Trophoblast cell (in vitro differentiated cells and primary cell): ENCODE measurements at regions not wholly inside any gene's neighbourhood (a gene's known extent, or its start where the extent isn't known, plus 50 kb on each side); places are given as distances from the start of the nearest gene placed in this dataset.
A peak's percentile ranks its signal among the peaks of the same experiment; 100 is the strongest.
"Not testable (repeated sequence)": the region's sequence is repeated elsewhere in the genome, so short reads cannot be mapped to it uniquely, and the experiment has no call there.

Experiments
- DNase-seq, 2 donors: peaks; one replicate each; pipeline ENCODE4 v3.0.0-alpha.2; 2016
- H2AFZ ChIP-seq: 2 replicates; pipeline ENCODE4 v1.6.1; 2013; ENCODE audit warnings: low read length, moderate library complexity, mild to moderate bottlenecking; ENCODE audit not compliant: insufficient read depth, poor library complexity
- H2AK5ac ChIP-seq: 2 replicates; pipeline ENCODE4 v1.6.1; 2013; ENCODE audit warnings: mild to moderate bottlenecking, low read length
- H2BK120ac ChIP-seq: 2 replicates; pipeline ENCODE4 v1.6.1; 2013; ENCODE audit warnings: low read length, mild to moderate bottlenecking, moderate library complexity; ENCODE audit not compliant: insufficient read depth, poor library complexity
- H2BK12ac ChIP-seq: 2 replicates; pipeline ENCODE4 v1.6.1; 2013; ENCODE audit warnings: mild to moderate bottlenecking, low read length, moderate library complexity
- H2BK5ac ChIP-seq: 2 replicates; pipeline ENCODE4 v1.6.1; 2013; ENCODE audit warnings: low read length, low read depth, moderate library complexity, mild to moderate bottlenecking; ENCODE audit not compliant: poor library complexity
- H3K14ac ChIP-seq: 2 replicates; pipeline ENCODE4 v1.6.1; 2013; ENCODE audit warnings: mild to moderate bottlenecking, low read length
- H3K18ac ChIP-seq: 2 replicates; pipeline ENCODE4 v1.6.1; 2013; ENCODE audit warnings: mild to moderate bottlenecking, low read length
- H3K23ac ChIP-seq: 2 replicates; pipeline ENCODE4 v1.6.1; 2013; ENCODE audit warnings: low read length
- H3K27ac ChIP-seq: 2 replicates; pipeline ENCODE4 v1.5.1; 2013; ENCODE audit warnings: low read depth, mild to moderate bottlenecking, inconsistent platforms, low read length, moderate library complexity
- H3K27me3 ChIP-seq: 2 replicates; pipeline ENCODE4 v1.6.1; 2013; ENCODE audit warnings: inconsistent platforms, mild to moderate bottlenecking, low read length, moderate library complexity; ENCODE audit not compliant: insufficient read depth
- H3K36me3 ChIP-seq, 2 experiments: 1 replicate in 1 of 2; 2 replicates in 1 of 2; pipeline ENCODE4 v1.6.1; 2013; ENCODE audit warnings: low read length in 2 of 2, mild to moderate bottlenecking in 2 of 2, moderate library complexity in 1 of 2; ENCODE audit not compliant: insufficient read depth in 2 of 2, control insufficient read depth in 1 of 2
- H3K4ac ChIP-seq: 2 replicates; pipeline ENCODE4 v1.6.1; 2013; ENCODE audit warnings: low read depth, mild to moderate bottlenecking, low read length, moderate library complexity
- H3K4me1 ChIP-seq, 2 experiments: 1 replicate in 1 of 2; 2 replicates in 1 of 2; pipeline ENCODE4 v1.6.1; 2013; ENCODE audit warnings: low read length in 2 of 2, mild to moderate bottlenecking in 2 of 2, moderate library complexity in 1 of 2; ENCODE audit not compliant: insufficient read depth in 2 of 2, control insufficient read depth in 1 of 2
- H3K4me2 ChIP-seq: 2 replicates; pipeline ENCODE4 v1.6.1; 2013; ENCODE audit warnings: inconsistent platforms, mild to moderate bottlenecking, low read length, moderate library complexity
- H3K4me3 ChIP-seq: 2 replicates; pipeline ENCODE4 v1.5.1; 2013; ENCODE audit warnings: mild to moderate bottlenecking, low read depth, low read length, inconsistent platforms
- H3K79me1 ChIP-seq: one replicate; pipeline ENCODE4 v1.6.1; 2013; ENCODE audit warnings: low read length
- H3K79me2 ChIP-seq: 2 replicates; pipeline ENCODE4 v1.6.1; 2013; ENCODE audit warnings: low read length, mild to moderate bottlenecking; ENCODE audit not compliant: control insufficient read depth, insufficient read depth, poor library complexity
- H3K9ac ChIP-seq: 2 replicates; pipeline ENCODE4 v1.6.1; 2013; ENCODE audit warnings: mild to moderate bottlenecking, low read length
- H3K9me3 ChIP-seq: 2 replicates; pipeline ENCODE4 v1.6.1; 2013; ENCODE audit warnings: low read depth, mild to moderate bottlenecking, control low read depth, inconsistent platforms, low read length; ENCODE audit not compliant: insufficient read depth
- H4K12ac ChIP-seq: 2 replicates; pipeline ENCODE4 v1.6.1; 2013; ENCODE audit warnings: low read depth, mild to moderate bottlenecking, low read length, moderate library complexity
- H4K8ac ChIP-seq: 2 replicates; pipeline ENCODE4 v1.6.1; 2013; ENCODE audit warnings: low read depth, mild to moderate bottlenecking, low read length, moderate library complexity
- H4K91ac ChIP-seq: one replicate; pipeline ENCODE4 v1.6.1; 2013; ENCODE audit warnings: low read depth, mild to moderate bottlenecking, low read length, moderate library complexity
- WGBS: extraction: QIAGEN DNeasy Blood & Tissue Kit; methylation state at CpG from one replicate; pipeline ENCODE4 v1.1.7; 2013; ENCODE audit warnings: missing lambda C conversion rate; ENCODE audit not compliant: insufficient read length, insufficient coverage; ENCODE audit errors: extremely low coverage; 5-methylcytosine and 5-hydroxymethylcytosine counted together

DNA sequence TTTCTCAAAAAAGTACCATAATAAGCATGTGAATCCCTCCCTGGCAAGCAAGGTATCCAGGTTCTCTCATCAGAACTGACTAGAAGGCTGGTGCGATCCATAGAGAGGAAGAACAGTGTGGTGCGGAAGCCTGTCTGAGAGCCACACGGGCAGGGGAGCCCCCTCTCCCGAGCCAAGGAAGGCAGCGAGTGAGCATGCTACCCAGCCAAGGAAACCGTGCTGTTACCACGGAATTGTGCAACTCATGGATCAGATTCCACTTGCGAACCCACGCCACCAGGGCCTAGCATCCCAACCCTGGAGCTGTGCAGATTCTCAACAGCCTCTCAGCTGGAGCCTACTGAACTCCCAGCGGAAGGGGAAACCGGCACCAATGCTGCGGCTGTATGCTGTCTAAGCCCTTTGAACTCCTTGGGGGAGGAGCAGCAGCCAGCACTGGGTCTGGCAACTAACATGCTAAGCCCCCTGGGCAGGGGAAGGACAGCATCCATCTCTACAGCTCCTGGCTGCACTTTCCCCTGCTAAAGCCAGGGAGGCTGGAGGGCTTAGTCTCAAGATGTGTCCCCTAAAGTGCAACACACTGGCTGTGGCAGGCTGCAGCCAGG lies 823.1 kb downstream of the EPHA4 start:
- H3K4me3 ChIP-seq, result no peak overlapping the region
- no peak overlapping the region for H2BK12ac ChIP-seq
- H2BK5ac ChIP-seq, result no peak overlapping the region
- H2AFZ ChIP-seq, result no peak overlapping the region
- no peak overlapping the region for H2AK5ac ChIP-seq
- no peak overlapping the region for H2BK120ac ChIP-seq
- no peak overlapping the region for H3K18ac ChIP-seq
- no peak overlapping the region for H4K91ac ChIP-seq
- no peak overlapping the region for H3K14ac ChIP-seq
- no peaks in the 10 kb centered on the region for H3K9me3 ChIP-seq
- H3K79me1 ChIP-seq, result no peaks in the 10 kb centered on the region
- peak overlapping the region; percentile 36 for H3K9ac ChIP-seq
- no peak overlapping the region for H3K27ac ChIP-seq
- no peaks in the 10 kb centered on the region for H3K79me2 ChIP-seq
- no peak overlapping the region for H4K12ac ChIP-seq
- no peak overlapping the region for H4K8ac ChIP-seq
- DNase-seq, result no peak
- no peaks in the 10 kb centered on the region for H3K27me3 ChIP-seq
- H3K4me1 ChIP-seq, result no peaks in the 10 kb centered on the region
- no peak overlapping the region for H3K4me2 ChIP-seq
- no peaks in the 10 kb centered on the region for H3K36me3 ChIP-seq
- no peak overlapping the region for H3K4ac ChIP-seq
- H3K23ac ChIP-seq, result peak overlapping the region; percentile 74
- no CpG with 5 or more reads among the region's 12 CpGs for WGBS

DNA sequence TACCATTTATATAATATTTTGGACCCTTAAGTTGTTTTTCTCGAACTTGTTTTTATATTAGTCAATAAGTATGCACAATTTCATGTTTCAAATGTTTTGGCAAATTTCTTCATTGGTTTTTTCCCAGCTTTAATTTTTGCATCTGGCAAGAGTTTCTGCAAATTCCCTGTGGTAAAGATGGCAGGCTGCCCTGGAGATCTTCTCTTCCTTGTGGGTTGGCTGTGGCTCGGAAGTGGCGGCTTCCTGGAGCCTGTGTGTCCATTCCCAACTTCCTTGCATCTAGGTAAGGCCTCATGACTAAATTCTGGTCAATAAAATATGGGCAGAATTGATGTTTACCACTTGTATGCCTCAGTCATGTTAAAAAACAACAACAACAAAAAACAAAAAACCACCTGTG lies 818.6 kb downstream of the EPHA4 start:
- no peaks in the 10 kb centered on the region for H3K4me1 ChIP-seq
- H3K14ac ChIP-seq, result no peak overlapping the region
- no peaks in the 10 kb centered on the region for H3K9me3 ChIP-seq
- H3K4me3 ChIP-seq, result no peak overlapping the region
- WGBS, result no CpG with 5 or more reads among the region's 3 CpGs
- no peak overlapping the region for H4K8ac ChIP-seq
- H3K23ac ChIP-seq, result no peak overlapping the region
- no peak overlapping the region for H3K18ac ChIP-seq
- H3K36me3 ChIP-seq, result no peaks in the 10 kb centered on the region
- H3K27me3 ChIP-seq, result no peaks in the 10 kb centered on the region
- H2BK5ac ChIP-seq, result no peak overlapping the region
- H4K12ac ChIP-seq, result no peak overlapping the region
- no peak overlapping the region for H2BK12ac ChIP-seq
- H2AFZ ChIP-seq, result no peak overlapping the region
- H3K27ac ChIP-seq, result no peak overlapping the region
- H3K4me2 ChIP-seq, result no peak overlapping the region
- H3K79me1 ChIP-seq, result no peaks in the 10 kb centered on the region
- H4K91ac ChIP-seq, result no peak overlapping the region
- no peak for DNase-seq
- no peak overlapping the region for H2BK120ac ChIP-seq
- H2AK5ac ChIP-seq, result no peak overlapping the region
- H3K4ac ChIP-seq, result no peak overlapping the region
- H3K9ac ChIP-seq, result no peak overlapping the region
- no peaks in the 10 kb centered on the region for H3K79me2 ChIP-seq

DNA sequence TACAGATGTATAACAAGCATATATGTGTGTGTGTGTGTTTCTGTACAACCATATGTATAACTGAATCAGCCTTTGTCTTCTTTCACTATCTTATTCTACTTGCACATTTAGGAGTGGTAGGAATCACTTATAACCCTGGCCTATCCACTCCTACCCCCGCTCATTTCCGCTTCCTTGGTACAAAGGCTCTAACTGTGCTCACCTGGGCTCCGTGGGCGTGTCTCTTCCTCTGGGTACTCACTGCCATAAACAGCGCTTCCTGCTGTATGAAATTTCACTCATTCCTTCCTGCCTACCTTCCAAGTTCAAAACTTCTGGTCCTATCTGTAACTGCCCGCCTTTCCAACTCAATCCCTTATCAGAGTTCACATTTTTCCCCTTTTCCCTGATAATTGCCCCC lies 815.5 kb downstream of the EPHA4 start:
- no peak overlapping the region for H3K18ac ChIP-seq
- no peaks in the 10 kb centered on the region for H3K4me1 ChIP-seq
- no peaks in the 10 kb centered on the region for H3K79me1 ChIP-seq
- H3K9me3 ChIP-seq, result no peaks in the 10 kb centered on the region
- H3K4me3 ChIP-seq, result no peak overlapping the region
- H2BK12ac ChIP-seq, result no peak overlapping the region
- no peak overlapping the region for H3K23ac ChIP-seq
- no peak overlapping the region for H2BK5ac ChIP-seq
- no peak overlapping the region for H4K91ac ChIP-seq
- no peaks in the 10 kb centered on the region for H3K79me2 ChIP-seq
- H3K36me3 ChIP-seq, result no peaks in the 10 kb centered on the region
- no peak overlapping the region for H2AK5ac ChIP-seq
- no peak overlapping the region for H3K27ac ChIP-seq
- no CpG with 5 or more reads among the region's 6 CpGs for WGBS
- H3K14ac ChIP-seq, result no peak overlapping the region
- no peak for DNase-seq
- H3K27me3 ChIP-seq, result no peaks in the 10 kb centered on the region
- no peak overlapping the region for H3K4me2 ChIP-seq
- H2BK120ac ChIP-seq, result no peak overlapping the region
- no peak overlapping the region for H3K4ac ChIP-seq
- H3K9ac ChIP-seq, result no peak overlapping the region
- no peak overlapping the region for H2AFZ ChIP-seq
- no peak overlapping the region for H4K12ac ChIP-seq
- H4K8ac ChIP-seq, result no peak overlapping the region

DNA sequence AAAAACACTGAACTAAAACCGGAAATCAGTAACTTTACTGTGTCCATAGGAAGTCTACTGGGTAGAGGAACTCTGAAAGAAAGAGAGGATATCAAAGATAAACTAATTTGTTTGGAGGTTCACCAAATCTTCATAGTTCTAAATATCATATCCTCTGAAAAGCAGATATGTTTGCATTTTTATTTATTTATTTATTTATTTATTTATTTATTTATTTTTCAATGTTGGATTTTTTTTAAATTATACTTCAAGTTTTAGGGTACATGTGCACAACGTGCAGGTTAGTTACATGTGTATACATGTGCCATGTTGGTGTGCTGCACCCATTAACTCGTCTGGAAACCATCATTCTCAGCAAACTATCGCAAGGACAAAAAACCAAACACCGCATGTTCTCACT lies 813.7 kb downstream of the EPHA4 start:
- not testable (repeated sequence) for H2AK5ac ChIP-seq, H3K79me1 ChIP-seq, H3K23ac ChIP-seq, H3K4me2 ChIP-seq, H3K27me3 ChIP-seq, DNase-seq, H3K4me3 ChIP-seq, H3K36me3 ChIP-seq, H4K8ac ChIP-seq, H3K79me2 ChIP-seq, H2BK120ac ChIP-seq, H2AFZ ChIP-seq, H4K12ac ChIP-seq, H3K4me1 ChIP-seq, H2BK5ac ChIP-seq, H3K27ac ChIP-seq, H3K18ac ChIP-seq, H2BK12ac ChIP-seq, H3K4ac ChIP-seq, H3K9me3 ChIP-seq, H3K14ac ChIP-seq, H3K9ac ChIP-seq, H4K91ac ChIP-seq
- WGBS, result no CpG with 5 or more reads among the region's 5 CpGs
